ENCODE measurements at regions not wholly inside any gene's neighbourhood (a gene's known extent, or its start where the extent isn't known, plus 50 kb on each side); places are given as distances from the start of the nearest gene placed in this dataset.

- TF ChIP-seq, protein P1, sequence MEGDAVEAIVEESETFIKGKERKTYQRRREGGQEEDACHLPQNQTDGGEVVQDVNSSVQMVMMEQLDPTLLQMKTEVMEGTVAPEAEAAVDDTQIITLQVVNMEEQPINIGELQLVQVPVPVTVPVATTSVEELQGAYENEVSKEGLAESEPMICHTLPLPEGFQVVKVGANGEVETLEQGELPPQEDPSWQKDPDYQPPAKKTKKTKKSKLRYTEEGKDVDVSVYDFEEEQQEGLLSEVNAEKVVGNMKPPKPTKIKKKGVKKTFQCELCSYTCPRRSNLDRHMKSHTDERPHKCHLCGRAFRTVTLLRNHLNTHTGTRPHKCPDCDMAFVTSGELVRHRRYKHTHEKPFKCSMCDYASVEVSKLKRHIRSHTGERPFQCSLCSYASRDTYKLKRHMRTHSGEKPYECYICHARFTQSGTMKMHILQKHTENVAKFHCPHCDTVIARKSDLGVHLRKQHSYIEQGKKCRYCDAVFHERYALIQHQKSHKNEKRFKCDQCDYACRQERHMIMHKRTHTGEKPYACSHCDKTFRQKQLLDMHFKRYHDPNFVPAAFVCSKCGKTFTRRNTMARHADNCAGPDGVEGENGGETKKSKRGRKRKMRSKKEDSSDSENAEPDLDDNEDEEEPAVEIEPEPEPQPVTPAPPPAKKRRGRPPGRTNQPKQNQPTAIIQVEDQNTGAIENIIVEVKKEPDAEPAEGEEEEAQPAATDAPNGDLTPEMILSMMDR (IDR thresholded peaks at IDR 0.05), result no peak
- TF ChIP-seq ZFX (IDR thresholded peaks at IDR 0.05; ENCODE audit: borderline replicate concordance), result no peak
These were observed 375.5 kb upstream of the RBMY1B start for GRCh38 chrY:21135591-21135990.

Data from 22Rv1 (cell line).